ENCODE measurements at regions not wholly inside any gene's neighbourhood (a gene's known extent, or its start where the extent isn't known, plus 50 kb on each side); places are given as distances from the start of the nearest gene placed in this dataset.

- DNase-seq (ENCODE audit: low read depth in 2 of 3, low spot score in 2 of 3): no peak
Observed at GRCh38 chr12:65623507-65623906, 200.8 kb upstream of the HMGA2 start.

- DNase-seq (ENCODE audit: low read depth in 2 of 3, low spot score in 2 of 3): no peak
Observed at GRCh38 chr12:65624554-65625086, 199.7 kb upstream of the HMGA2 start.

- no peak for DNase-seq (ENCODE audit: low read depth in 2 of 3, low spot score in 2 of 3)
Observed at GRCh38 chr12:65628061-65628460, 196.2 kb upstream of the HMGA2 start.

GRCh38 chr12:65630555-65630954 lies 193.7 kb upstream of the HMGA2 start:
- DNase-seq (ENCODE audit: low read depth in 2 of 3, low spot score in 2 of 3): no peak

GRCh38 chr12:65631621-65632111 lies 192.6 kb upstream of the HMGA2 start:
- DNase-seq (ENCODE audit: low read depth in 2 of 3, low spot score in 2 of 3): no peak

- DNase-seq (ENCODE audit: low read depth in 2 of 3, low spot score in 2 of 3): no peak
Observed at GRCh38 chr12:65632131-65632855, 192.0 kb upstream of the HMGA2 start.

GRCh38 chr12:65634061-65634460 lies 190.2 kb upstream of the HMGA2 start:
- DNase-seq (ENCODE audit: low read depth in 2 of 3, low spot score in 2 of 3): no peak

- DNase-seq (ENCODE audit: low read depth in 2 of 3, low spot score in 2 of 3): no peak
Observed at GRCh38 chr12:65634626-65635331, 189.5 kb upstream of the HMGA2 start.

GRCh38 chr12:65636436-65636835 lies 187.8 kb upstream of the HMGA2 start:
- no peak for DNase-seq (ENCODE audit: low read depth in 2 of 3, low spot score in 2 of 3)

GRCh38 chr12:65637150-65637549 lies 187.1 kb upstream of the HMGA2 start:
- no peak for DNase-seq (ENCODE audit: low read depth in 2 of 3, low spot score in 2 of 3)

GRCh38 chr12:65637774-65638173 lies 186.5 kb upstream of the HMGA2 start:
- no peak for DNase-seq (ENCODE audit: low read depth in 2 of 3, low spot score in 2 of 3)

- DNase-seq (ENCODE audit: low read depth in 2 of 3, low spot score in 2 of 3): no peak
Observed at GRCh38 chr12:65638324-65638723, 186.0 kb upstream of the HMGA2 start.

- no peak for DNase-seq (ENCODE audit: low read depth in 2 of 3, low spot score in 2 of 3)
Observed at GRCh38 chr12:65640489-65640901, 183.8 kb upstream of the HMGA2 start.

GRCh38 chr12:65642061-65642661 lies 182.1 kb upstream of the HMGA2 start:
- no peak for DNase-seq (ENCODE audit: low read depth in 2 of 3, low spot score in 2 of 3)

GRCh38 chr12:65643171-65643570 lies 181.1 kb upstream of the HMGA2 start:
- DNase-seq (ENCODE audit: low read depth in 2 of 3, low spot score in 2 of 3): no peak

GRCh38 chr12:65643595-65644386 lies 180.5 kb upstream of the HMGA2 start:
- no peak for DNase-seq (ENCODE audit: low read depth in 2 of 3, low spot score in 2 of 3)

- no peak for DNase-seq (ENCODE audit: low read depth in 2 of 3, low spot score in 2 of 3)
Observed at GRCh38 chr12:65646127-65646643, 178.1 kb upstream of the HMGA2 start.

GRCh38 chr12:65647074-65647473 lies 177.2 kb upstream of the HMGA2 start:
- no peak for DNase-seq (ENCODE audit: low read depth in 2 of 3, low spot score in 2 of 3)

- no peak for DNase-seq (ENCODE audit: low read depth in 2 of 3, low spot score in 2 of 3)
Observed at GRCh38 chr12:65648461-65648860, 175.8 kb upstream of the HMGA2 start.

- no peak for DNase-seq (ENCODE audit: low read depth in 2 of 3, low spot score in 2 of 3)
Observed at GRCh38 chr12:65649126-65649525, 175.2 kb upstream of the HMGA2 start.

- DNase-seq (ENCODE audit: low read depth in 2 of 3, low spot score in 2 of 3): no peak
Observed at GRCh38 chr12:65651060-65651459, 173.2 kb upstream of the HMGA2 start.

Measured in activated CD8-positive, alpha-beta memory T cell treated with anti-CD3 and anti-CD28 coated beads for 48 hours (primary cell).